Peyer's patch (tissue), 4 donors: ENCODE measurements at regions not wholly inside any gene's neighbourhood (a gene's known extent, or its start where the extent isn't known, plus 50 kb on each side); places are given as distances from the start of the nearest gene placed in this dataset.

Source experiments
- DNase-seq, 3 donors: peaks; one replicate each; pipeline ENCODE4 v3.0.0-alpha.2; 2017 to 2019
- H3K27ac ChIP-seq, 4 donors: fragments of 200-600 bp; sonication (generic); one replicate each; pipeline ENCODE4 v1.5.1; 2016 to 2019
- H3K27me3 ChIP-seq, 2 donors: fragments of 200-600 bp; sonication (generic); one replicate each; pipeline ENCODE4 v1.5.1; 2019
- H3K36me3 ChIP-seq, 3 donors: fragments of 200-600 bp; sonication (generic); one replicate each; pipeline ENCODE4 v1.5.1; 2016 to 2019
- H3K4me1 ChIP-seq, 4 donors: fragments of 200-600 bp; sonication (generic); one replicate each; pipeline ENCODE4 v1.5.1; 2016 to 2019
- H3K4me3 ChIP-seq, 4 donors: fragments of 200-600 bp; sonication (generic); 1 replicate in 3 of 4; 2 replicates in 1 of 4; pipeline ENCODE4 v1.5.1; 2016 to 2019; ENCODE audit warnings: mild to moderate bottlenecking in 1 of 4
- H3K9me3 ChIP-seq, 4 donors: fragments of 200-600 bp; sonication (generic); one replicate each; pipeline ENCODE4 v1.5.1; 2016 to 2019; ENCODE audit warnings: mild to moderate bottlenecking in 1 of 4
- POLR2A ChIP-seq, 2 donors: fragments of 450-650 bp; IDR thresholded peaks; one replicate each; pipeline ENCODE4 v1.5.1; 2017; ENCODE audit warnings: antibody characterized with exemption in 2 of 2, mild to moderate bottlenecking in 2 of 2, moderate library complexity in 2 of 2
- TF ChIP-seq, protein P1 (sequence below), 6 experiments: fragments of 450-650 bp in 4 of 6; fragments of 200-600 bp in 2 of 6; sonication (generic) in 1 of 6; IDR thresholded peaks; one replicate each; pipeline ENCODE4 v1.5.1; 2017 to 2019; ENCODE audit warnings: antibody characterized with exemption in 6 of 6, mild to moderate bottlenecking in 3 of 6, moderate library complexity in 1 of 6

GRCh38 chr7:142534726-142535122 is 214.5 kb upstream of the PRSS1 start:
- Histone ChIP-seq H3K4me1 (no peaks in the 10 kb centered on the region), H3K9me3 (no peaks in the 10 kb centered on the region), H3K4me3 (no peak overlapping the region), H3K36me3 (no peaks in the 10 kb centered on the region), H3K27ac (no peak overlapping the region), H3K27me3 (no peaks in the 10 kb centered on the region)
- TF ChIP-seq, protein P1, sequence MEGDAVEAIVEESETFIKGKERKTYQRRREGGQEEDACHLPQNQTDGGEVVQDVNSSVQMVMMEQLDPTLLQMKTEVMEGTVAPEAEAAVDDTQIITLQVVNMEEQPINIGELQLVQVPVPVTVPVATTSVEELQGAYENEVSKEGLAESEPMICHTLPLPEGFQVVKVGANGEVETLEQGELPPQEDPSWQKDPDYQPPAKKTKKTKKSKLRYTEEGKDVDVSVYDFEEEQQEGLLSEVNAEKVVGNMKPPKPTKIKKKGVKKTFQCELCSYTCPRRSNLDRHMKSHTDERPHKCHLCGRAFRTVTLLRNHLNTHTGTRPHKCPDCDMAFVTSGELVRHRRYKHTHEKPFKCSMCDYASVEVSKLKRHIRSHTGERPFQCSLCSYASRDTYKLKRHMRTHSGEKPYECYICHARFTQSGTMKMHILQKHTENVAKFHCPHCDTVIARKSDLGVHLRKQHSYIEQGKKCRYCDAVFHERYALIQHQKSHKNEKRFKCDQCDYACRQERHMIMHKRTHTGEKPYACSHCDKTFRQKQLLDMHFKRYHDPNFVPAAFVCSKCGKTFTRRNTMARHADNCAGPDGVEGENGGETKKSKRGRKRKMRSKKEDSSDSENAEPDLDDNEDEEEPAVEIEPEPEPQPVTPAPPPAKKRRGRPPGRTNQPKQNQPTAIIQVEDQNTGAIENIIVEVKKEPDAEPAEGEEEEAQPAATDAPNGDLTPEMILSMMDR (IDR thresholded peaks at IDR 0.05) = no peak
- TF ChIP-seq POLR2A (IDR thresholded peaks at IDR 0.05) = no peak
- DNase-seq = no peak

DNA sequence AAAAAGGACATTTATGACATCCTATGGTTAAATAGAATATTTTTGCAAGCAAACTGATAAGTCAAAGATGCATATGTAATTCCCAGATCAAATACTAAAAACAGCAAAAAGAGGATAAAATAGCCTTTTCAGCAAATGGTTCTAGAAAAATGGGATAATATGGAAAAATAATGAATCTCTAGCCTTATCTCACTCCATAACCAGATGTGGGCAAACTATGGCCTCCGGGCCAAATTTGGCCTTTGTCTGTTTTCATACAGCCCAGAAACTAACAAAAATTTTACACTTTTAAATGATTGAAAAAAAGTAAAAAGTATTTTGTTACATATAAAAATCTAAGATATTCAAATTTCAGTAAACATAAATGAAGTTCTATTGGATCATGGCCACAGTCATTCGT is 215.4 kb upstream of the PRSS1 start:
- H3K36me3 ChIP-seq = no peaks in the 10 kb centered on the region
- H3K27me3 ChIP-seq = no peaks in the 10 kb centered on the region
- no peaks in the 10 kb centered on the region for H3K9me3 ChIP-seq
- no peak for DNase-seq
- H3K27ac ChIP-seq = no peak overlapping the region
- no peaks in the 10 kb centered on the region for H3K4me1 ChIP-seq
- H3K4me3 ChIP-seq = no peak overlapping the region
- TF ChIP-seq, protein P1 (IDR thresholded peaks at IDR 0.05) = no peak
- no peak for TF ChIP-seq POLR2A (IDR thresholded peaks at IDR 0.05)

- H3K27me3 ChIP-seq = no peaks in the 10 kb centered on the region
- H3K27ac ChIP-seq = no peak overlapping the region
- no peaks in the 10 kb centered on the region for H3K9me3 ChIP-seq
- no peak for DNase-seq
- H3K36me3 ChIP-seq = no peaks in the 10 kb centered on the region
- TF ChIP-seq, protein P1 (IDR thresholded peaks at IDR 0.05) = no peak
- no peak for TF ChIP-seq POLR2A (IDR thresholded peaks at IDR 0.05)
- H3K4me3 ChIP-seq = no peak overlapping the region
- no peaks in the 10 kb centered on the region for H3K4me1 ChIP-seq
These were observed 219.7 kb upstream of the PRSS1 start for GRCh38 chr7:142529591-142529990.

DNA sequence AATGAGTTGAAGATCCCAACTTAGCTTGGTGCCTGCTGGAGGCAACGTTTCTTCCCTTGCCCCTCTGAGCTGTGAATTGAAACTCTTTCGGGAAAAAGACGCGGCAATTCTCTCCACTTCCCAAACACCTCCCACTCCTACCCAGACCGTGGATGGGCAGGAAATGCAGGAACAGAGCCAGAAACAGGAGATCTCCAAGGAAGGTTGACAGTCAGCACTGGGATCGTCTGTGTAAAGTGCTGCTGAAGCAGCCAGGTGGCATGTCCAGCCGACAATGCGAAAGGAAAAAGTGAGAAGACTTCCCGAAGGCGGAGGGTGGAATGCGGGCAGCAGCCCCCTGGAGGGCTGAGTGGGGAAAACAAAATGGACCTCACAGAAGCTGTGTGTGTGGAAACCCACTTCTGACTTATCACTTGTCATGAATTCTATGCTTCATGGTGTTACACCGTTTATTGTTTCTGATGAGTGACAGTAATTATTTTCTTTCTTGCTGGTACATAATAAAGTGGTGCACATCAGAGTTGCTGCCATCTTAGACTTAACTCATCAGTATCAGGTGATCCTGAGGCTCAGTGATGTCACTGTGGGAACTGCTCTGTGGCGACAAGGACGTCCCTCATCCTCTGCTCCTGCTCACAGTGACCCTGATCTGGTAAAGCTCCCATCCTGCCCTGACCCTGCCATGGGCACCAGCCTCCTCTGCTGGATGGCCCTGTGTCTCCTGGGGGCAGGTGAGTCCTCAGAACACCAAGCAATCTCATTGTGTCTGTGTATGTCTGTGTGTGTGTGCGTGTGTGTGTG is 220.5 kb upstream of the PRSS1 start:
- Histone ChIP-seq H3K9me3 (no peaks in the 10 kb centered on the region), H3K4me3 (no peak overlapping the region), H3K27me3 (no peaks in the 10 kb centered on the region), H3K27ac (no peak overlapping the region), H3K4me1 (no peaks in the 10 kb centered on the region), H3K36me3 (no peaks in the 10 kb centered on the region)
- DNase-seq = no peak
- no peak for TF ChIP-seq POLR2A (IDR thresholded peaks at IDR 0.05)
- TF ChIP-seq, protein P1 (IDR thresholded peaks at IDR 0.05) = no peak

DNA sequence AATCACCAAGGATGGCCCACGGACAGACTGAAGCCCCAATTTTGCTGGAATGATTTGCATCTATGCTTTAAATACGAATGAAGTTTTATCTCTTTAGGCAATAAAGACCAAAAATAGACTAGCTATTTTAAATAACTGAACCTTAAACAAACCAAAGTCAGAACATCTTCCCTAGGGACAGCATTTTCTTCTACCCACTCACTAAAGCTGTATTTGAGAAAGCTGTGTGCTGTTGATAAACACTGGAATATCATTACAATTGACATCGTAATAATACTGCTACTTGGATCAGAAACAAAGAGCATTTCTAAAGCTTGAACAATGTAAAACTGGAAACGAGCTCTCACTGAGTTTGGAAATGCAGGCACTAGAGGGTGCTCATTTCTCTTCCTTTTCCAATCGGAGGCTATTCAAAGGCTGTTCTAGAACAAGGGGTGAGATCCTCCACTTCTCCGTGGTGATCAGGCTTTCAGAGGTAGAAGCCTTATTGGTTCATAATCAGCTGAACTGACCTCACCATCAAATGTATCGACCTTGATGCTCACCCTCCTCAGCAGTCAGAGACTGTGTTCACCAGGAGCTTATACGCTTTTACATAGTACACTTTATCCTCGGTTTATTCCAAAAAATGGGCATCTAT is 225.3 kb upstream of the PRSS1 start:
- Histone ChIP-seq H3K4me3 (no peak overlapping the region), H3K4me1 (peaks cover 0 to 11% (median 2%) of the 10 kb centered on the region in 4 donors), H3K27me3 (no peaks in the 10 kb centered on the region), H3K9me3 (no peaks in the 10 kb centered on the region), H3K36me3 (no peaks in the 10 kb centered on the region), H3K27ac (no peak overlapping the region)
- no peak for TF ChIP-seq POLR2A (IDR thresholded peaks at IDR 0.05)
- TF ChIP-seq, protein P1 (IDR thresholded peaks at IDR 0.05) = no peak
- no peak for DNase-seq
